ENCODE measurements at regions not wholly inside any gene's neighbourhood (a gene's known extent, or its start where the extent isn't known, plus 50 kb on each side); places are given as distances from the start of the nearest gene placed in this dataset.

- no peak for DNase-seq
Measured at GRCh38 chr2:23132000-23132399, 253.0 kb upstream of the KLHL29 start.

DNA sequence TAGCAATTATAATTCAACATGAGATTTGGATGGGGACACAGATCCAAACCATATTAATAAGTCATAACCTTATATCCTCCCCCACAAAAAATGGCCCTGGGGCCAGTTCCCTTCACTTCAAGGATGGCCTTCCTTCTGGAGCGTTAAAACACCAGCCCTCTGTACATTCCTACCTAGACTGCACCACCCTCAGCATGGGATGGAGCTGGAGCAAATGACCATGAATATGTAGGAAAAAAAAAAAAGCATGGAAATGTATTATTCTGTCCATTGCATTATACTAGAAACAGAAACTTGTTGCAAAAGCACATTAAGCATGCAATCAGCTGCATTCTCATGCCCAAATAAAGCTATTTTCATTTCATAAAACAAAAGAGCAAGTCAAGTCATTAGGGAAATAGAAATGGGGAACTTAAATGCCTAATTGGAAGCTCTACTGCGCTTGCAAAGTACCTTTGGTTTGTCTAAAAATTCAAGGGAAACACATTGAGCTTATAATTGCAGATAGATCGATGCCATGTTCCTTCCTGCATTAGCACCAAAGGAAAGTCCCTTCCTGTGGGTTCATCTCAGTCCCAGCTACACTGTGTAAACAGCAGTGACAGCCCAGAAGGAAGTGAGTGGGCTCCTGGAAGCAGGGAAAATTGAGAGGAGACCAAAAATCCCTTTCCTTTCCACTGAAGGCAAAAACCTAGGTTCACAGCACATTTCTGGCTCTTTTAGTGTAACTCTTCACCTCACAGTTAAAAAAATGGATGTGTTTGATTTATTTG is 252.0 kb upstream of the KLHL29 start:
- no peak for DNase-seq

DNA sequence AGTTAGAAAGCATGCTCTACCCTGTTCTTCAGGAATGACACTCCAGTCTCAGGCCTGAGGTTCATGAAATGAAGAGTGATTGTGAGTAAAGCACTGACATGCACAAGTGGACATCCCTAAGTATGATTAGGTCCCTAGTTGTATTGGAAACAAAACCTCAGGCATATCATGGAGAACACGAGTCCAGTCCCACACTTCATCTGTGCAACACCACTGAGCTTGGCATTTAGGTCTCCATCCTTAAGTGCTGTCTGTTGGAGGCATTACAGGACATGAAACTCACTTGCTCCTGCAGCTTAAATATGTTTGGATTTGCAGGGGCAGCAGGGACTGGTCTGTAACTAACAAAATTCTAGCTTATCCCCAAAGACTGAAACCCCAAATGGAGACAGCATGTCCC is 250.3 kb upstream of the KLHL29 start:
- no peak for DNase-seq

GRCh38 chr2:23135481-23136100 is 249.4 kb upstream of the KLHL29 start:
- no peak for DNase-seq

DNA sequence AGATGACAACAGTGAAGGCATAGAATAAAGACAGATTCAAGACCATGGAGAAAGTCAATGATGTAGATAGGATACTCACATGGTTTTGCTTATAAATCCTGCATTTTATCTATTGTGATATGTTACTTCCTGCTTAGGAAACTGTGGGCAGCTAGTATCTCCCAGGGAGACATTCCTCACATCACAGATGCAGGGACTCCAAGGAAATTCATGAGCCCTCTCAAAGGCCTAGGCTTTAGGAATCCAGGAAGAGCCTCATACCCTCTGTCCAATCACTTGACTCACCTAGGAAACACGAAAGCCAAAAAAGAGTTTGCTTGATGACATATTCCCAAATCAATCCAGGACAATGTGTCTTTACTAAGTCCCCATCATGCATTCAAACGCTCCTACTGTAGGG is 247.8 kb upstream of the KLHL29 start:
- no peak for DNase-seq

DNA sequence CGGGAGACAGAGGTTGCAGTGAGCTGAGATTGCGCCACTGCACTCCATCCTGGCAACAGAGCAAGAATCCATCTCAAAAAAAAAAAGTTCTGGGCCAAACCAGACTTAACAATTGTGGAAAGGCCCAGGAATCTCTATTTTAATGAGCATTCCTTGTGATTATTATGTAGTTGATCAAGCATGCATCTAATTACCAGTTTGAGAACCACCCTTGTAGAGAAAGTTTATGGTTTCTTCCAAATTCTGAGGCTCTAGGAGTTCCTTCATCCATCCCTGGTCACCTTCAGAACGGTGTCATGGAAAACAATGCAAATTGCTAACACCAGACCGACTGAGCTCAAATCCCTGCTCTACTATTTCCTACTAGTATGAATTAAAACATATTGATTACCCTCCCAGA is 246.3 kb upstream of the KLHL29 start:
- no peak for DNase-seq

DNA sequence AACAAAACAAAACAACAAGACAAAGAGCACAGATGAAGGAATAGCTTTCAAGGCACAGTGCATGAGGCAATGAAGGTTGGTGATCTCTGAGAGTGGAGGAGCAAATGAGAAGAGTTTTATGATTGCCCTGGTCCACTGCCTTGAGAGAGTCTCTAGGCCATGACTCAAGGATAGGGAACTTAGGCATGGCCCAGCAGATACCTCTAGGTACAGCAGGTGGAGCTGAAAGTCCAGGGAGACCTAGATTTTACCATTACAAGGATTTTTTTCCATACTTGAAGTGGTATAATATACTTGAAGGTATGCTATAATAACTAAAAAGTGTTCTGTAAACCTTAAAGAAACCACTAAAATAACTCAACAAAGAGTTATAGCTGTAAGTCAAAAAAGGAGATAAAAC is 239.5 kb upstream of the KLHL29 start:
- no peak for DNase-seq

- no peak for DNase-seq
Measured at GRCh38 chr2:23146011-23146410, 239.0 kb upstream of the KLHL29 start.

GRCh38 chr2:23148342-23148741 is 236.6 kb upstream of the KLHL29 start:
- no peak for DNase-seq

GRCh38 chr2:23149777-23150176 is 235.2 kb upstream of the KLHL29 start:
- no peak for DNase-seq

GRCh38 chr2:23153484-23153883 is 231.5 kb upstream of the KLHL29 start:
- DNase-seq, result no peak

- DNase-seq, result no peak
Measured at GRCh38 chr2:23155022-23155421, 230.0 kb upstream of the KLHL29 start.

- no peak for DNase-seq
Measured at GRCh38 chr2:23157812-23158211, 227.2 kb upstream of the KLHL29 start.

GRCh38 chr2:23158306-23158705 is 226.7 kb upstream of the KLHL29 start:
- no peak for DNase-seq

DNA sequence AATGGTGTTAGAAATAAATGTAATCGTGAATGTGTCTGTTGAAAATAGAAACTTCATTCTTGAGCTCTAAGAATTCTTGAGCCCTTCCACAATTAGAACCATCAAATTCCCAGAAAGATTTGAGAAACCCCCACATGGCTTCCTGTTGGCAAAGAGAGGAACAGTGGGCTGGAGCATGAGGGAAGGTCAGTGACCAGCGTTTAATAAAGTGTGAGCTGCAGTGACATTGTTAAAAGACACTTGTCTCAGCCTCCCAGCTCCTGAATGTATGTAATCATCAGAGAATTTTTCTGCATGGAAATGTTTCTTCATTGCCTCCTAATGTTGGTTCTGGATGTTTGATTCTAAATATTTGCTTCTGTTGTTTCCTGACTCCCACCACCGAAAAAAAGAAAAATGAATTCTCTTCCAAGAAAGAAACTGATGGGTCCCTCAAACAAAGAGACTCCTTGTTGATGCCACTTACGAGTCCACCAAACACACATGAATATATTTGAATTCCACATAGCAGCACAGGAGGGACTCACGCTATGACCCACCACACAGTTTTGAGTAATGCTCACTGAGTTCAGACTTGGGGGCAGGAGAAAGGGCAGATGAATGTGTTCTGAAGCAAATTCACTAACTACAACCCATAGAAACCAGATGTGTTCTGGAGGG is 225.1 kb upstream of the KLHL29 start:
- no peak for DNase-seq

GRCh38 chr2:23164173-23164572 is 220.8 kb upstream of the KLHL29 start:
- no peak for DNase-seq

- no peak for DNase-seq
Measured at GRCh38 chr2:23169896-23170295, 215.1 kb upstream of the KLHL29 start.

- DNase-seq, result no peak
Measured at GRCh38 chr2:23171108-23171507, 213.9 kb upstream of the KLHL29 start.

DNA sequence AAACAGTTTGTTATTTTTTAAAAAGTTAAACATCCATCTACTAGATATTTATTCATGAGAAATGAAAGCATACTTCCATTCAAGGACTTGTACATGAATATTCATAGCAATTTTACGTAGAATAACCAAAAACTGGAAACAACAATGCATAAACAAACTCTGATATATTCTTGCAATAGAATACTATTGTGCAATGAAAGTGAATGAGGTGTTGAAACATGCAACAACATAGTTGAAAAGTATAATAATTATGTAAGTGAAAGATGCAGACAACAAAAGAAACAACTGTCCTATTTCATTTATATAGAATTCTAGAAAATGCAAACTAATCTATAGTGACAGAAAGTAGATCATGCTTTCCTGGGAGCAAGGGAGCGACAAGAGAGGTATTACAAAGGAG is 206.6 kb upstream of the KLHL29 start:
- no peak for DNase-seq

DNA sequence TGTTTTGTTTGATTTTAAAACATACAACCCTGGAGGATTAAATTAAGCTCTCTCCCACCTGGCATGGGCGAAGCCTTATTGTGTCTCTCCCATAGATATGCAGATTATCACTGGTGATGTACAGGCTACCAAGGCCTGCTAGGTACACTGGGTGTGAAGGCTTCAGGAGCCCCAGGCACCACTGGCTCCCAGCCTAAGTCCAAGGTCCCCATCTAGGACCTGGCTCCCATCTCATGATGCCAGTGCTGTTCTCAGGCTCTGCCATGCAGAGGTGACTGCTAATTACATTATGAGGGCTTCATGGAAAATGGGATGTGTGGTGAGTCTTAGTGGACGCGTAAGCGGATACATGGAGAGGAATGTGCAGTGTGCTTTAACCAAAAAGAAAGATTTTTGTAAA is 201.2 kb upstream of the KLHL29 start:
- DNase-seq, result no peak

- no peak for DNase-seq
Measured at GRCh38 chr2:23198316-23199114, 186.5 kb upstream of the KLHL29 start.

DNA sequence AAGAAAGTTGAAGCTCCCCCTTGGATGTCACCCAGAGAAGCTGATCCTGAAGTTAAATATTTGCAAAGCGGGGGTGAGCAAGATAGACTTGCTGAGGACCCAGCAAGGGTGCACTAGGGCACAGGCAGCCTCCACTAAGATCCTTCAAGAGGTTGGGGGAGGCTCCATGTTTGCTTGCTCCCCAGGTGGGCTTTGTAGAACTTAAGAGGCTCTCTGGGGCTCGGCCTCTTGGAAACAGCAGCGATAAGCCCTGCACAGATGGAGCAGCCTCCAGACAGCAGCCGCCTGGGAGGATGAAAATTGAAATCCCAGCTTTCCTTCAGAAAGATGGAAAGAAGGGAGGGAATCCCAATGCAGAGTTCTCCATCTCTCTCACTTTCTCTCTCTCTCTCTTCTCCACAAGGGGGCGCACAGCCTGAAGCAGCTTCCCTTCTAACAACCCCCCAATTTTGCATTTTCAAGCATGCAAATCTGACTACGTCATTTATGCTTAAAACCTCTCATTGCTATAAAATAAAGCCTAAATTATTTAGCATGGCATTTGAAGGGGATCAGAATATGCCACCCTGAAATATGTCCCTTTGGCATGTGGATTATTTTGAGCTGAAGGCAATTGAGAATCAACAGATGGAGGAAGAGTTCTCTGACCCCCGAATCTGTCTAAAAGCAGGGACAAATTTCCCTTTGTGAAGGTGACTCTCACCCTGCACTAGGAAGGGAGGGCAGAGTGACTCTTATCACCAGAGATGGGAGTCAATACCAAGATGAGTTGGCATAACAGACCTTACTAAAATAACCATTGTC is 185.7 kb upstream of the KLHL29 start:
- no peak for DNase-seq

Measured in stimulated activated CD4-positive, alpha-beta T cell treated with anti-CD3 and anti-CD28 coated beads, Interleukin-4, amount 100 ng/mL, for 24 hours (primary cell).